ENCODE measurements at regions not wholly inside any gene's neighbourhood (a gene's known extent, or its start where the extent isn't known, plus 50 kb on each side); places are given as distances from the start of the nearest gene placed in this dataset.

DNA sequence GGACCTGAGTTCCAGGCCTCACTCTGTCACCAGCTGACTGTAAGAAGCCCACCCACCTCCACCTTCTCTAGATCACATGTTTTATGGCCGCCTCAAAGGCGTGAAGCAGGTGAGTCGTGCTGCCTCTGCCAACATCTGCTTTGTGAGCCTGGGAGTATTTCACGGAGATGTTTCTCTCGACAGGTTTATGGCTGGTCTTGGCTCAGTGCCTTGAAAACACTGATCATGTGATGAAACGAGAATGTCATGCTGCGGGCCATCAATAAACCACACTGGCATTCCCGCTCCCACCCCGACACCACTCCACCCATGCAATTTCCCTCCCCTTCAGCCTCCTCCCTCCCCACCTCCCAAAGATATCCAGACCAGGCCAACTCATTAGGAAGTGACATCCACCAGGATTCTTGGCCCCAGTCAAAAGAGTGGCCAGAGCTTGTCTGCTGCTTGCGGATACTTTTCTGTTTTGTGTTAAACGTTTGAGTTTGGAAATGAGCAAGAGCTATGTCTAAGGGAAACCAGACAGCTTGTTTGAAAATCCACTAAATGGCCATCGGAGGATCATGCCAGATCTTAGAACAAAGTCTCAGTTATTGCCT, 53.8 kb upstream of the NTF3 start:
- ChIA-PET POLR2A (no interaction called here), CTCF (no interaction called here)
- Histone ChIP-seq H3K27ac (ENCODE audit: low read depth in 1 of 2, low read length in 2 of 2) (no peak overlapping the region), H3K4me1 (ENCODE audit: insufficient read depth, low read length) (no peaks in the 10 kb centered on the region), H3K4me3 (ENCODE audit: low read length) (no peak overlapping the region), H3K9me3 (ENCODE audit: control insufficient read depth in 1 of 2, insufficient read depth in 1 of 2, low read length in 2 of 2) (peaks cover 0 to 5% of the 10 kb centered on the region in 2 experiments), H3K36me3 (ENCODE audit: insufficient read depth, low read length) (no peaks in the 10 kb centered on the region), H3K27me3 (ENCODE audit: control insufficient read depth in 1 of 2, insufficient read depth in 2 of 2, low read length in 2 of 2) (peaks cover 0 to 3% of the 10 kb centered on the region in 2 experiments)
- no peak for DNase-seq
- Mint-ChIP-seq H3K4me3 (no peak overlapping the region), H3K27ac (no peak overlapping the region), H3K36me3 (ENCODE audit: low read depth) (no peaks in the 10 kb centered on the region), H3K27me3 (no peaks in the 10 kb centered on the region), H3K4me1 (ENCODE audit: low read depth) (no peaks in the 10 kb centered on the region), H3K9me3 (no peaks in the 10 kb centered on the region)
- no peak for ATAC-seq (ENCODE audit: poor library complexity)
- intact Hi-C loops (cut with DNase I, micrococcal nuclease) = no loop called here
- TF ChIP-seq, protein P1, sequence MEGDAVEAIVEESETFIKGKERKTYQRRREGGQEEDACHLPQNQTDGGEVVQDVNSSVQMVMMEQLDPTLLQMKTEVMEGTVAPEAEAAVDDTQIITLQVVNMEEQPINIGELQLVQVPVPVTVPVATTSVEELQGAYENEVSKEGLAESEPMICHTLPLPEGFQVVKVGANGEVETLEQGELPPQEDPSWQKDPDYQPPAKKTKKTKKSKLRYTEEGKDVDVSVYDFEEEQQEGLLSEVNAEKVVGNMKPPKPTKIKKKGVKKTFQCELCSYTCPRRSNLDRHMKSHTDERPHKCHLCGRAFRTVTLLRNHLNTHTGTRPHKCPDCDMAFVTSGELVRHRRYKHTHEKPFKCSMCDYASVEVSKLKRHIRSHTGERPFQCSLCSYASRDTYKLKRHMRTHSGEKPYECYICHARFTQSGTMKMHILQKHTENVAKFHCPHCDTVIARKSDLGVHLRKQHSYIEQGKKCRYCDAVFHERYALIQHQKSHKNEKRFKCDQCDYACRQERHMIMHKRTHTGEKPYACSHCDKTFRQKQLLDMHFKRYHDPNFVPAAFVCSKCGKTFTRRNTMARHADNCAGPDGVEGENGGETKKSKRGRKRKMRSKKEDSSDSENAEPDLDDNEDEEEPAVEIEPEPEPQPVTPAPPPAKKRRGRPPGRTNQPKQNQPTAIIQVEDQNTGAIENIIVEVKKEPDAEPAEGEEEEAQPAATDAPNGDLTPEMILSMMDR (IDR thresholded peaks at IDR 0.05) = no peak

DNA sequence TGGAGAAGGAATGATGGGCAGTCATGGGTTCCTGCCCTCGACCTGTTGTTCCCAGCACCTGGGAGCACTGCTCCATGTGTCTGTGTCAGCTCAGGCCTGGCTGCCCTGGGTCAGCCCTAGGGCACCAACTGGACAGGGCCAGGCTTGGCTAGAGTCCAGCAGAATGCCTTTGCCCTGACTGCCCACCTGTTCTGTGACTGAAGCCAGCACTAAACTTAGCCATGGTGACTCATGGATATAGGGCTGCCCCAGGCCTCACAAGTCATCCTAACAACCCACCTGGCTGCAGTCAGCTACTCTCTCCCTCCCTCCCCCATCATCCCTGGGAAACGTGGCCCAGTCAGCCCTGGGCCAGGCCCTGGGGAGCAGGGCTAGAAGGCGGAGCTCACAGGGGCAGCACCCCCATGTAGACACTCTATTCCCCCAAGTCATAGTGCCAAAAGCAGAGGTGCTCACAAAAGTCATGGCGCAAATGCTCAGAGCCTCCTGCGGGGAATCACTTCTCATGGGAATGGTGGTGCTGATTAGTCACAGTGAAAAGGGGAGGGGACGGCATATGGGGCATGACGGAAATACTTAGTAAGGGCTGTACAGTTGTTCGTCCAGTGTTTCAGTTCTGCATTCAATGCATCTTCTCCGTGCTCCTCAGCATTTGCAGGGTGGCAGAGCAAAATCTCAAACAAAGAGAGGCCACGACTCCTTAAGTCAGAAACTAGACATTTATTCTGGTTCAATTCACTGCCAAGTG, 52.0 kb upstream of the NTF3 start:
- DNase-seq (no peak), ATAC-seq (ENCODE audit: poor library complexity) (no peak)
- ChIA-PET POLR2A (no interaction called here), CTCF (no interaction called here)
- H3K36me3 Mint-ChIP-seq (ENCODE audit: low read depth) = no peaks in the 10 kb centered on the region
- TF ChIP-seq, protein P1 (IDR thresholded peaks at IDR 0.05) = no peak
- H3K4me3 Mint-ChIP-seq = no peak overlapping the region
- no peaks in the 10 kb centered on the region for H3K27me3 Mint-ChIP-seq
- no peak overlapping the region for H3K27ac Mint-ChIP-seq
- H3K36me3 ChIP-seq (ENCODE audit: insufficient read depth, low read length) = no peaks in the 10 kb centered on the region
- peaks cover 0 to 3% of the 10 kb centered on the region in 2 experiments for H3K27me3 ChIP-seq (ENCODE audit: control insufficient read depth in 1 of 2, insufficient read depth in 2 of 2, low read length in 2 of 2)
- intact Hi-C loops (cut with DNase I, micrococcal nuclease) = no loop called here
- H3K9me3 ChIP-seq (ENCODE audit: control insufficient read depth in 1 of 2, insufficient read depth in 1 of 2, low read length in 2 of 2) = peaks cover 0 to 5% of the 10 kb centered on the region in 2 experiments
- H3K4me1 Mint-ChIP-seq (ENCODE audit: low read depth) = no peaks in the 10 kb centered on the region
- H3K27ac ChIP-seq (ENCODE audit: low read depth in 1 of 2, low read length in 2 of 2) = no peak overlapping the region
- H3K9me3 Mint-ChIP-seq = no peaks in the 10 kb centered on the region
- no peak overlapping the region for H3K4me3 ChIP-seq (ENCODE audit: low read length)
- no peaks in the 10 kb centered on the region for H3K4me1 ChIP-seq (ENCODE audit: insufficient read depth, low read length)

Measured in CD4-positive, alpha-beta T cell (primary cell).